Stimulated activated CD8-positive, alpha-beta memory T cell treated with anti-CD3 and anti-CD28 coated beads, Interleukin-12 subunit alpha, Interleukin-12 subunit beta, amount 100 ng/mL, for 4 hours (primary cell): ENCODE measurements at regions not wholly inside any gene's neighbourhood (a gene's known extent, or its start where the extent isn't known, plus 50 kb on each side); places are given as distances from the start of the nearest gene placed in this dataset.

Experiments used
- DNase-seq: peaks from one replicate; pipeline ENCODE4 v3.0.0-alpha.2; 2020; ENCODE audit warnings: low read depth

GRCh38 chr13:109595471-109595870 lies 190.9 kb downstream of the IRS2 start:
- no peak for DNase-seq

- DNase-seq: no peak
Observed at GRCh38 chr13:109593230-109593629, 193.2 kb downstream of the IRS2 start.

- no peak for DNase-seq
Observed at GRCh38 chr13:109592770-109593169, 193.6 kb downstream of the IRS2 start.

GRCh38 chr13:109587689-109588088 lies 198.7 kb downstream of the IRS2 start:
- no peak for DNase-seq

- DNase-seq: no peak
Observed at GRCh38 chr13:109586509-109587346, 199.7 kb downstream of the IRS2 start.

- no peak for DNase-seq
Observed at GRCh38 chr13:109584844-109585361, 201.5 kb downstream of the IRS2 start.

GRCh38 chr13:109577191-109577700 lies 209.1 kb downstream of the IRS2 start:
- no peak for DNase-seq

- DNase-seq: no peak
Observed at GRCh38 chr13:109576331-109576813, 210.0 kb downstream of the IRS2 start.

GRCh38 chr13:109575821-109576220 lies 210.6 kb downstream of the IRS2 start:
- no peak for DNase-seq

GRCh38 chr13:109572389-109572788 lies 214.0 kb downstream of the IRS2 start:
- DNase-seq: no peak

- peak; percentile 1 for DNase-seq
Observed at GRCh38 chr13:109569958-109570711, 216.2 kb downstream of the IRS2 start.

GRCh38 chr13:109568339-109568818 lies 218.0 kb downstream of the IRS2 start:
- no peak for DNase-seq

- no peak for DNase-seq
Observed at GRCh38 chr13:109567315-109567714, 219.1 kb downstream of the IRS2 start.

- no peak for DNase-seq
Observed at GRCh38 chr13:109565877-109566276, 220.5 kb downstream of the IRS2 start.

GRCh38 chr13:109548374-109548773 lies 238.0 kb downstream of the IRS2 start:
- no peak for DNase-seq

GRCh38 chr13:109547942-109548341 lies 238.4 kb downstream of the IRS2 start:
- DNase-seq: no peak

- no peak for DNase-seq
Observed at GRCh38 chr13:109545931-109546330, 240.5 kb downstream of the IRS2 start.

- DNase-seq: no peak
Observed at GRCh38 chr13:109541081-109541480, 245.3 kb downstream of the IRS2 start.

- no peak for DNase-seq
Observed at GRCh38 chr13:109537584-109537983, 248.8 kb downstream of the IRS2 start.

- no peak for DNase-seq
Observed at GRCh38 chr13:109533350-109533749, 253.0 kb downstream of the IRS2 start.

GRCh38 chr13:109529964-109530363 lies 256.4 kb downstream of the IRS2 start:
- DNase-seq: no peak

GRCh38 chr13:109521719-109522118 lies 264.7 kb downstream of the IRS2 start:
- no peak for DNase-seq

- DNase-seq: no peak
Observed at GRCh38 chr13:109517517-109517916, 268.9 kb downstream of the IRS2 start.
